Prostate gland (tissue), 2 donors: ENCODE measurements at regions not wholly inside any gene's neighbourhood (a gene's known extent, or its start where the extent isn't known, plus 50 kb on each side); places are given as distances from the start of the nearest gene placed in this dataset.

Experiments used
- CTCF ChIP-seq, 4 experiments: fragments of 200-600 bp in 2 of 4; fragments of 450-650 bp in 2 of 4; sonication (generic) in 2 of 4; IDR thresholded peaks; 1 replicate in 3 of 4; 2 replicates in 1 of 4; pipeline ENCODE4 v1.5.1; 2016 to 2019; ENCODE audit warnings: antibody characterized with exemption in 4 of 4, mild to moderate bottlenecking in 2 of 4, moderate library complexity in 2 of 4
- POLR2A ChIP-seq: fragments of 450-650 bp; IDR thresholded peaks from one replicate; pipeline ENCODE4 v1.6.1; 2016; ENCODE audit warnings: antibody characterized with exemption, mild to moderate bottlenecking

GRCh38 chr1:98211271-98211845 is 290.5 kb upstream of the DPYD start:
- TF ChIP-seq CTCF (IDR thresholded peaks at IDR 0.05) (no peak), POLR2A (no peak)
